ENCODE measurements at regions not wholly inside any gene's neighbourhood (a gene's known extent, or its start where the extent isn't known, plus 50 kb on each side); places are given as distances from the start of the nearest gene placed in this dataset.

- intact Hi-C loops (cut with DNase I), result no loop called here
- H3K4me1 ChIP-seq, result no peaks in the 10 kb centered on the region
- TF ChIP-seq, protein P1, sequence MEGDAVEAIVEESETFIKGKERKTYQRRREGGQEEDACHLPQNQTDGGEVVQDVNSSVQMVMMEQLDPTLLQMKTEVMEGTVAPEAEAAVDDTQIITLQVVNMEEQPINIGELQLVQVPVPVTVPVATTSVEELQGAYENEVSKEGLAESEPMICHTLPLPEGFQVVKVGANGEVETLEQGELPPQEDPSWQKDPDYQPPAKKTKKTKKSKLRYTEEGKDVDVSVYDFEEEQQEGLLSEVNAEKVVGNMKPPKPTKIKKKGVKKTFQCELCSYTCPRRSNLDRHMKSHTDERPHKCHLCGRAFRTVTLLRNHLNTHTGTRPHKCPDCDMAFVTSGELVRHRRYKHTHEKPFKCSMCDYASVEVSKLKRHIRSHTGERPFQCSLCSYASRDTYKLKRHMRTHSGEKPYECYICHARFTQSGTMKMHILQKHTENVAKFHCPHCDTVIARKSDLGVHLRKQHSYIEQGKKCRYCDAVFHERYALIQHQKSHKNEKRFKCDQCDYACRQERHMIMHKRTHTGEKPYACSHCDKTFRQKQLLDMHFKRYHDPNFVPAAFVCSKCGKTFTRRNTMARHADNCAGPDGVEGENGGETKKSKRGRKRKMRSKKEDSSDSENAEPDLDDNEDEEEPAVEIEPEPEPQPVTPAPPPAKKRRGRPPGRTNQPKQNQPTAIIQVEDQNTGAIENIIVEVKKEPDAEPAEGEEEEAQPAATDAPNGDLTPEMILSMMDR (IDR thresholded peaks at IDR 0.05), result no peak
- no peaks in the 10 kb centered on the region for H3K9me3 ChIP-seq
- no peaks in the 10 kb centered on the region for H3K36me3 ChIP-seq
- no peak overlapping the region for H3K9ac ChIP-seq (ENCODE audit: low read depth in 2 of 2, low read length in 2 of 2)
- H3K27ac ChIP-seq, result no peak overlapping the region
- no peaks in the 10 kb centered on the region for H3K27me3 ChIP-seq
- DNase-seq, result no peak
- H3K4me3 ChIP-seq, result no peak overlapping the region
Observed at GRCh38 chr13:31866099-31866498, 126.8 kb downstream of the RXFP2 start.

GRCh38 chr13:31867709-31868108 lies 128.4 kb downstream of the RXFP2 start:
- H3K9ac ChIP-seq (ENCODE audit: low read depth in 2 of 2, low read length in 2 of 2), result no peak overlapping the region
- H3K4me1 ChIP-seq, result no peaks in the 10 kb centered on the region
- no peaks in the 10 kb centered on the region for H3K9me3 ChIP-seq
- no peaks in the 10 kb centered on the region for H3K27me3 ChIP-seq
- DNase-seq, result no peak
- no peak overlapping the region for H3K27ac ChIP-seq
- H3K36me3 ChIP-seq, result no peaks in the 10 kb centered on the region
- H3K4me3 ChIP-seq, result no peak overlapping the region
- TF ChIP-seq, protein P1 (IDR thresholded peaks at IDR 0.05), result no peak
- intact Hi-C loops (cut with DNase I), result no loop called here

GRCh38 chr13:31869582-31869981 lies 130.3 kb downstream of the RXFP2 start:
- DNase-seq, result no peak
- Histone ChIP-seq H3K36me3 (no peaks in the 10 kb centered on the region), H3K27ac (no peak overlapping the region), H3K9ac (ENCODE audit: low read depth in 2 of 2, low read length in 2 of 2) (no peak overlapping the region), H3K9me3 (no peaks in the 10 kb centered on the region), H3K4me3 (no peak overlapping the region), H3K4me1 (no peaks in the 10 kb centered on the region), H3K27me3 (no peaks in the 10 kb centered on the region)
- intact Hi-C loops (cut with DNase I), result no loop called here
- TF ChIP-seq, protein P1 (IDR thresholded peaks at IDR 0.05), result no peak

DNA sequence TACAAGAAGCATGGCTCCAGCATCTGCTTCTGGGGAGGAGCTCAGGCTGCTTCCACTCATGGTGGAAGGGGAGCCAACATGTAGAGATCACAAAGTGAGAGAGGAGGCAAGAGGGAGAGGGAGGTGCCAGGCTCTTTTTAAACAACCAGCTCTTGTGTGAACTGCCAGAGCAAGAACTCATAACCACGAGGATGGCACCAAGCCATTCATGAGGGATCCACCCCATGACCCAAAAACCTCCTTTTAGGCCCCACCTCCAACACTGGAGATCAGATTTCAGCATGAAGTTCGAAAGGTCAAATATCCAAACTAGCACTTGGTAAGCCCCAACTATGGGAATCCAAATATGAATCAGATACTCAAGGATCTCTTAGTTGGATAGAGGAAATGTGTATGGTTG lies 131.2 kb downstream of the RXFP2 start:
- no peak for DNase-seq
- intact Hi-C loops (cut with DNase I), result no loop called here
- TF ChIP-seq, protein P1 (IDR thresholded peaks at IDR 0.05), result no peak

GRCh38 chr13:31873145-31873544 lies 133.8 kb downstream of the RXFP2 start:
- no peak for DNase-seq
- H3K9ac ChIP-seq (ENCODE audit: low read depth in 2 of 2, low read length in 2 of 2), result no peak overlapping the region
- intact Hi-C loops (cut with DNase I), result no loop called here
- no peak overlapping the region for H3K4me3 ChIP-seq
- no peak overlapping the region for H3K27ac ChIP-seq
- no peaks in the 10 kb centered on the region for H3K36me3 ChIP-seq
- TF ChIP-seq, protein P1 (IDR thresholded peaks at IDR 0.05), result no peak
- H3K4me1 ChIP-seq, result no peaks in the 10 kb centered on the region
- no peaks in the 10 kb centered on the region for H3K27me3 ChIP-seq
- H3K9me3 ChIP-seq, result no peaks in the 10 kb centered on the region

More for the DNA sequence above, 131.2 kb downstream of the RXFP2 start:
- no peak overlapping the region for H3K9ac ChIP-seq (ENCODE audit: low read depth in 2 of 2, low read length in 2 of 2)
- H3K27me3 ChIP-seq, result no peaks in the 10 kb centered on the region
- no peaks in the 10 kb centered on the region for H3K9me3 ChIP-seq
- H3K27ac ChIP-seq, result no peak overlapping the region
- no peaks in the 10 kb centered on the region for H3K36me3 ChIP-seq
- no peaks in the 10 kb centered on the region for H3K4me1 ChIP-seq
- no peak overlapping the region for H3K4me3 ChIP-seq

DNA sequence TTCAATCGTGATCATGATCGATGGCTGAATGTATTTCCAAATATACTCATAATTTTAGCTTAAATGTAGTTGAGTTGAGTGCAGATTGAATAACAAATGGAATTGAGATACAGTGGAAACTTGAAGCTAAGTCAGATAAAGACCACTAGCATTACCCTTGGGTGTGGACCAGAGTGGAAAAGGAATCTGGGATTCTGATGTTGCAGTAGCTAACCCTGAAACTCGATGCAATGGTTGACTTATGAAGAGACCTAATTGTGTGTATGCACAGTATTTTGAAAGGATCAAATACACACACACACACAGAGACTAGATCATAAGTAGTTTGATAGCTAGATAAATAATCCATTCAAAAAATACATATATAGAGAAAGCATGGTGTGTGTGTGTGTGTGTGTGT lies 135.8 kb downstream of the RXFP2 start:
- Histone ChIP-seq H3K4me1 (no peaks in the 10 kb centered on the region), H3K27ac (no peak overlapping the region), H3K9ac (ENCODE audit: low read depth in 2 of 2, low read length in 2 of 2) (no peak overlapping the region), H3K27me3 (no peaks in the 10 kb centered on the region), H3K36me3 (no peaks in the 10 kb centered on the region), H3K4me3 (no peak overlapping the region), H3K9me3 (no peaks in the 10 kb centered on the region)
- intact Hi-C loops (cut with DNase I), result no loop called here
- TF ChIP-seq, protein P1 (IDR thresholded peaks at IDR 0.05), result no peak
- DNase-seq, result no peak
